GM12878 (cell line): ENCODE measurements at regions not wholly inside any gene's neighbourhood (a gene's known extent, or its start where the extent isn't known, plus 50 kb on each side); places are given as distances from the start of the nearest gene placed in this dataset.

ENCODE experiments used
- CREB1 ChIP-seq: IDR thresholded peaks from 2 replicates; pipeline ENCODE4 v1.6.1; 2012; ENCODE audit warnings: low read depth, mild to moderate bottlenecking, inconsistent platforms
- EGR1 ChIP-seq, 2 experiments: IDR thresholded peaks; 1 replicate in 1 of 2; 2 replicates in 1 of 2; pipeline ENCODE4 v1.6.1; 2011 to 2012; ENCODE audit warnings: low read depth in 2 of 2, low read length in 2 of 2, borderline replicate concordance in 1 of 2, mild to moderate bottlenecking in 1 of 2, moderate library complexity in 1 of 2
- KDM1A ChIP-seq: fragments of 200-600 bp; sonication (generic); IDR thresholded peaks from 2 replicates; pipeline ENCODE4 v1.6.1; 2016; ENCODE audit warnings: borderline replicate concordance
- MXI1 ChIP-seq: fragments of 150-350 bp; IDR thresholded peaks from 2 replicates; pipeline ENCODE4 v1.6.1; 2011; ENCODE audit warnings: low read depth, mild to moderate bottlenecking, inconsistent platforms, low read length, improper control_type of control experiment
- NBN ChIP-seq: fragments of 450-650 bp; IDR thresholded peaks from 2 replicates; pipeline ENCODE4 v1.6.1; 2016
- NFYA ChIP-seq: IDR thresholded peaks from 2 replicates; pipeline ENCODE4 v1.6.1; 2011; ENCODE audit warnings: low read depth, mild to moderate bottlenecking, low read length, improper control_type of control experiment, borderline replicate concordance
- POLR2A ChIP-seq: IDR thresholded peaks from 2 replicates; pipeline ENCODE4 v1.6.1; 2011; ENCODE audit warnings: low read depth, mild to moderate bottlenecking, low read length
- RAD51 ChIP-seq: fragments of 450-650 bp; IDR thresholded peaks from 2 replicates; pipeline ENCODE4 v1.6.1; 2016; ENCODE audit warnings: moderate library complexity, mild to moderate bottlenecking, inconsistent platforms
- ZNF24 ChIP-seq: fragments of 450-650 bp; IDR thresholded peaks from 2 replicates; pipeline ENCODE4 v1.6.1; 2017; ENCODE audit warnings: antibody characterized with exemption, mild to moderate bottlenecking
- TF ChIP-seq, protein P1 (sequence below), 3 experiments: IDR thresholded peaks in 2 of 3; conservative IDR thresholded peaks in 1 of 3; 2 replicates each; pipeline ENCODE4 v1.5.1; 2011; ENCODE audit warnings: low read depth in 3 of 3, low read length in 3 of 3, mild to moderate bottlenecking in 3 of 3, control low read depth in 2 of 3, moderate library complexity in 2 of 3, inconsistent platforms in 1 of 3, mixed read lengths in 1 of 3; ENCODE audit not compliant: control insufficient read depth in 2 of 3, insufficient read depth in 1 of 3; ENCODE audit errors: extremely low read depth in 1 of 3
- TF ChIP-seq, protein P2 (sequence below): IDR thresholded peaks from 2 replicates; pipeline ENCODE4 v1.6.1; 2011; ENCODE audit warnings: borderline replicate concordance, low read depth, mild to moderate bottlenecking, moderate library complexity, mixed read lengths, low read length; ENCODE audit not compliant: insufficient read depth; ENCODE audit errors: extremely low read length
- TF ChIP-seq, protein P3 (sequence below): IDR thresholded peaks from 2 replicates; pipeline ENCODE4 v1.6.1; 2012; ENCODE audit warnings: low read depth, low read length, improper control_type of control experiment

DNA sequence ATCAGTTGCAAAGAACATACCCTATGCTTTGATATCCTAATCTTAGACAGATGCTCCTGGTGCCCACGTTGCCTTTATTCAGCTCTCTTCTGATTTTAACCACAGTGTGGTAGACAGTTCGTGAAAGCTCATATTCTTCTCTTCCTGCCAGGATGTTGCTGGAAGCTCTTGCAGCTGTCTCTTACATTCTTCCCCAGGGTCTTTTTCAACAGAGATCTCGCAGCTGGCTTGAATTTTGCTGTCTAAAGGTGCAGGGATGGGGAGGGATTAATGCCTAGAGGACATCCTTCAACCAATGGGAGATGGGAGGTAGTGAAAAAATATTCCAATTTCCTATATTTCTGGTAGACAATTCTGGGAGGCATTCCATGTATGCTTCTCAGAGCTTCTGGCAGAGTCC is 150.0 kb upstream of the APP start:
- TF ChIP-seq NFYA (no peak), EGR1 (IDR thresholded peaks at IDR 0.05; ENCODE audit: borderline replicate concordance in 1 of 2, low read depth in 2 of 2, low read length in 2 of 2) (no peak), ZNF24 (no peak), RAD51 (no peak), CREB1 (no peak), KDM1A (no peak), NBN (no peak), MXI1 (no peak), POLR2A (no peak)
- TF ChIP-seq, protein P1, sequence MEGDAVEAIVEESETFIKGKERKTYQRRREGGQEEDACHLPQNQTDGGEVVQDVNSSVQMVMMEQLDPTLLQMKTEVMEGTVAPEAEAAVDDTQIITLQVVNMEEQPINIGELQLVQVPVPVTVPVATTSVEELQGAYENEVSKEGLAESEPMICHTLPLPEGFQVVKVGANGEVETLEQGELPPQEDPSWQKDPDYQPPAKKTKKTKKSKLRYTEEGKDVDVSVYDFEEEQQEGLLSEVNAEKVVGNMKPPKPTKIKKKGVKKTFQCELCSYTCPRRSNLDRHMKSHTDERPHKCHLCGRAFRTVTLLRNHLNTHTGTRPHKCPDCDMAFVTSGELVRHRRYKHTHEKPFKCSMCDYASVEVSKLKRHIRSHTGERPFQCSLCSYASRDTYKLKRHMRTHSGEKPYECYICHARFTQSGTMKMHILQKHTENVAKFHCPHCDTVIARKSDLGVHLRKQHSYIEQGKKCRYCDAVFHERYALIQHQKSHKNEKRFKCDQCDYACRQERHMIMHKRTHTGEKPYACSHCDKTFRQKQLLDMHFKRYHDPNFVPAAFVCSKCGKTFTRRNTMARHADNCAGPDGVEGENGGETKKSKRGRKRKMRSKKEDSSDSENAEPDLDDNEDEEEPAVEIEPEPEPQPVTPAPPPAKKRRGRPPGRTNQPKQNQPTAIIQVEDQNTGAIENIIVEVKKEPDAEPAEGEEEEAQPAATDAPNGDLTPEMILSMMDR (IDR thresholded peaks at IDR 0.05 in 2 of 3, conservative IDR thresholded peaks at IDR 0.05 in 1 of 3; ENCODE audit: control insufficient read depth in 2 of 3, extremely low read depth in 1 of 3, insufficient read depth in 1 of 3, low read depth in 3 of 3, low read length in 3 of 3), result no peak
- TF ChIP-seq, protein P2, sequence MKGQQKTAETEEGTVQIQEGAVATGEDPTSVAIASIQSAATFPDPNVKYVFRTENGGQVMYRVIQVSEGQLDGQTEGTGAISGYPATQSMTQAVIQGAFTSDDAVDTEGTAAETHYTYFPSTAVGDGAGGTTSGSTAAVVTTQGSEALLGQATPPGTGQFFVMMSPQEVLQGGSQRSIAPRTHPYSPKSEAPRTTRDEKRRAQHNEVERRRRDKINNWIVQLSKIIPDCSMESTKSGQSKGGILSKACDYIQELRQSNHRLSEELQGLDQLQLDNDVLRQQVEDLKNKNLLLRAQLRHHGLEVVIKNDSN, result no peak
- TF ChIP-seq, protein P3, sequence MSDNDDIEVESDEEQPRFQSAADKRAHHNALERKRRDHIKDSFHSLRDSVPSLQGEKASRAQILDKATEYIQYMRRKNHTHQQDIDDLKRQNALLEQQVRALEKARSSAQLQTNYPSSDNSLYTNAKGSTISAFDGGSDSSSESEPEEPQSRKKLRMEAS, result no peak
